ENCODE measurements at regions not wholly inside any gene's neighbourhood (a gene's known extent, or its start where the extent isn't known, plus 50 kb on each side); places are given as distances from the start of the nearest gene placed in this dataset.

DNA sequence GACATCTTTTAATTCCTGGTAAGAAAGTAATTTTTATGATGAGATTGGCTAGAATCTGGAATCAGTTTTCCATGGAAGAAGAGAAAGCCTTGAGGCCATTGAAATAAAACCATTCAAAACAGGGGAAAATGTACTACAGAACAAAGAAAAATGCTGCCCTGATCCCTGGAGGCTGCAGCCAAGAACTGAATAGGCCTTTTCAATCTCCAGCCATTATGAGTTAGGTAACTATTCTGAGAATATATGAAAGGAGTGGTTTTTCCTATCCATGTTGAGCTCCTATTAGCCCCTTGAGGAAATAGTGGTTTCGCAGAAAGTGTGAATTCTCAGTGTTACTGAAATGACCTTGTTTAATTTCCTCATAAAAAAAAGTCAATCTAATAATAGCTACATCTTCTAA lies 408.5 kb upstream of the GRAMD2B start:
- TF ChIP-seq, protein P1, sequence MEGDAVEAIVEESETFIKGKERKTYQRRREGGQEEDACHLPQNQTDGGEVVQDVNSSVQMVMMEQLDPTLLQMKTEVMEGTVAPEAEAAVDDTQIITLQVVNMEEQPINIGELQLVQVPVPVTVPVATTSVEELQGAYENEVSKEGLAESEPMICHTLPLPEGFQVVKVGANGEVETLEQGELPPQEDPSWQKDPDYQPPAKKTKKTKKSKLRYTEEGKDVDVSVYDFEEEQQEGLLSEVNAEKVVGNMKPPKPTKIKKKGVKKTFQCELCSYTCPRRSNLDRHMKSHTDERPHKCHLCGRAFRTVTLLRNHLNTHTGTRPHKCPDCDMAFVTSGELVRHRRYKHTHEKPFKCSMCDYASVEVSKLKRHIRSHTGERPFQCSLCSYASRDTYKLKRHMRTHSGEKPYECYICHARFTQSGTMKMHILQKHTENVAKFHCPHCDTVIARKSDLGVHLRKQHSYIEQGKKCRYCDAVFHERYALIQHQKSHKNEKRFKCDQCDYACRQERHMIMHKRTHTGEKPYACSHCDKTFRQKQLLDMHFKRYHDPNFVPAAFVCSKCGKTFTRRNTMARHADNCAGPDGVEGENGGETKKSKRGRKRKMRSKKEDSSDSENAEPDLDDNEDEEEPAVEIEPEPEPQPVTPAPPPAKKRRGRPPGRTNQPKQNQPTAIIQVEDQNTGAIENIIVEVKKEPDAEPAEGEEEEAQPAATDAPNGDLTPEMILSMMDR (IDR thresholded peaks at IDR 0.05; ENCODE audit: low read depth, low read length, missing input control), result no peak
- TF ChIP-seq SP1 (IDR thresholded peaks at IDR 0.05) (no peak), RAD21 (IDR thresholded peaks at IDR 0.05) (no peak), YY1 (IDR thresholded peaks at IDR 0.05) (no peak)

Data from liver (tissue), 3 donors.